Peyer's patch (tissue), 4 donors: ENCODE measurements at regions not wholly inside any gene's neighbourhood (a gene's known extent, or its start where the extent isn't known, plus 50 kb on each side); places are given as distances from the start of the nearest gene placed in this dataset.

ENCODE experiments used
- POLR2A ChIP-seq, 2 donors: fragments of 450-650 bp; IDR thresholded peaks; one replicate each; pipeline ENCODE4 v1.5.1; 2017; ENCODE audit warnings: antibody characterized with exemption in 2 of 2, mild to moderate bottlenecking in 2 of 2, moderate library complexity in 2 of 2
- TF ChIP-seq, protein P1 (sequence below), 6 experiments: fragments of 450-650 bp in 4 of 6; fragments of 200-600 bp in 2 of 6; sonication (generic) in 1 of 6; IDR thresholded peaks; one replicate each; pipeline ENCODE4 v1.5.1; 2017 to 2019; ENCODE audit warnings: antibody characterized with exemption in 6 of 6, mild to moderate bottlenecking in 3 of 6, moderate library complexity in 1 of 6

DNA sequence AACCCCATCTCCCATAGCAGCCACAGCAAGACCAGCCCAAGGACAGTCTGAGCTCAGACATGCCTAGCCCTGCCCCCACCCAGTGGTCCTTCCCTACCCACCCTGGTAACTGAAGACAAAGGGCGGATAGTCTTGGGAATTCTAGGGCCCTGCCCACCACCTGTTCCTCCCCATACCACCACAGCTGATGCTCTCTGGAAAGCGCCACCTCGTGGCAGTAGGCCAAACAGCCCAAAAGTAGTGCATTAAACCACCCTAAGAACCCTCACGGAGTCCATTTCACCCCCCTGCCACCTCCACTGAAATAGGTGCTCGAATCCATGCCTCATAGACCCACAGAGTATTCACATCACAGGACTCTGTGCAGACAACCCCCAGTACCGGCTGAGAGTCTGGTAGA, 1021.4 kb downstream of the CDH8 start:
- TF ChIP-seq POLR2A (IDR thresholded peaks at IDR 0.05) = no peak
- TF ChIP-seq, protein P1, sequence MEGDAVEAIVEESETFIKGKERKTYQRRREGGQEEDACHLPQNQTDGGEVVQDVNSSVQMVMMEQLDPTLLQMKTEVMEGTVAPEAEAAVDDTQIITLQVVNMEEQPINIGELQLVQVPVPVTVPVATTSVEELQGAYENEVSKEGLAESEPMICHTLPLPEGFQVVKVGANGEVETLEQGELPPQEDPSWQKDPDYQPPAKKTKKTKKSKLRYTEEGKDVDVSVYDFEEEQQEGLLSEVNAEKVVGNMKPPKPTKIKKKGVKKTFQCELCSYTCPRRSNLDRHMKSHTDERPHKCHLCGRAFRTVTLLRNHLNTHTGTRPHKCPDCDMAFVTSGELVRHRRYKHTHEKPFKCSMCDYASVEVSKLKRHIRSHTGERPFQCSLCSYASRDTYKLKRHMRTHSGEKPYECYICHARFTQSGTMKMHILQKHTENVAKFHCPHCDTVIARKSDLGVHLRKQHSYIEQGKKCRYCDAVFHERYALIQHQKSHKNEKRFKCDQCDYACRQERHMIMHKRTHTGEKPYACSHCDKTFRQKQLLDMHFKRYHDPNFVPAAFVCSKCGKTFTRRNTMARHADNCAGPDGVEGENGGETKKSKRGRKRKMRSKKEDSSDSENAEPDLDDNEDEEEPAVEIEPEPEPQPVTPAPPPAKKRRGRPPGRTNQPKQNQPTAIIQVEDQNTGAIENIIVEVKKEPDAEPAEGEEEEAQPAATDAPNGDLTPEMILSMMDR (IDR thresholded peaks at IDR 0.05) = no peak
